ENCODE measurements at regions not wholly inside any gene's neighbourhood (a gene's known extent, or its start where the extent isn't known, plus 50 kb on each side); places are given as distances from the start of the nearest gene placed in this dataset.

GRCh38 chrY:8690901-8691685 lies 646.2 kb upstream of the TSPY4 start:
- no peak for DNase-seq

GRCh38 chrY:8698571-8698970 lies 638.7 kb upstream of the TSPY4 start:
- DNase-seq = no peak

- DNase-seq = no peak
These were observed 631.5 kb upstream of the TSPY4 start for GRCh38 chrY:8705636-8706300.

GRCh38 chrY:8712296-8712695 lies 625.0 kb upstream of the TSPY4 start:
- DNase-seq = no peak

GRCh38 chrY:8715226-8715625 lies 622.0 kb upstream of the TSPY4 start:
- DNase-seq = no peak

GRCh38 chrY:8726616-8727015 lies 610.6 kb upstream of the TSPY4 start:
- DNase-seq = no peak

- DNase-seq = no peak
These were observed 607.3 kb upstream of the TSPY4 start for GRCh38 chrY:8729971-8730370.

- DNase-seq = no peak
These were observed 595.8 kb upstream of the TSPY4 start for GRCh38 chrY:8741343-8742069.

GRCh38 chrY:8764184-8764583 lies 573.1 kb upstream of the TSPY4 start:
- DNase-seq = no peak

- DNase-seq = no peak
These were observed 555.9 kb upstream of the TSPY4 start for GRCh38 chrY:8781184-8781890.

- DNase-seq = no peak
These were observed 542.7 kb upstream of the TSPY4 start for GRCh38 chrY:8794561-8794960.

GRCh38 chrY:8804317-8804716 lies 532.9 kb upstream of the TSPY4 start:
- no peak for DNase-seq

- no peak for DNase-seq
These were observed 529.4 kb upstream of the TSPY4 start for GRCh38 chrY:8807648-8808408.

GRCh38 chrY:8808611-8809010 lies 528.7 kb upstream of the TSPY4 start:
- DNase-seq = no peak

GRCh38 chrY:8809076-8809475 lies 528.2 kb upstream of the TSPY4 start:
- no peak for DNase-seq

- DNase-seq = no peak
These were observed 523.1 kb upstream of the TSPY4 start for GRCh38 chrY:8814143-8814542.

- DNase-seq = no peak
These were observed 521.6 kb upstream of the TSPY4 start for GRCh38 chrY:8815616-8816015.

- no peak for DNase-seq
These were observed 517.2 kb upstream of the TSPY4 start for GRCh38 chrY:8820032-8820431.

- DNase-seq = no peak
These were observed 516.2 kb upstream of the TSPY4 start for GRCh38 chrY:8821106-8821505.

GRCh38 chrY:8852278-8852677 lies 485.0 kb upstream of the TSPY4 start:
- no peak for DNase-seq

GRCh38 chrY:8888371-8888770 lies 448.9 kb upstream of the TSPY4 start:
- no peak for DNase-seq

GRCh38 chrY:8897876-8898275 lies 439.4 kb upstream of the TSPY4 start:
- no peak for DNase-seq

GRCh38 chrY:8905141-8905540 lies 432.1 kb upstream of the TSPY4 start:
- no peak for DNase-seq
